ENCODE measurements at regions not wholly inside any gene's neighbourhood (a gene's known extent, or its start where the extent isn't known, plus 50 kb on each side); places are given as distances from the start of the nearest gene placed in this dataset.

DNA sequence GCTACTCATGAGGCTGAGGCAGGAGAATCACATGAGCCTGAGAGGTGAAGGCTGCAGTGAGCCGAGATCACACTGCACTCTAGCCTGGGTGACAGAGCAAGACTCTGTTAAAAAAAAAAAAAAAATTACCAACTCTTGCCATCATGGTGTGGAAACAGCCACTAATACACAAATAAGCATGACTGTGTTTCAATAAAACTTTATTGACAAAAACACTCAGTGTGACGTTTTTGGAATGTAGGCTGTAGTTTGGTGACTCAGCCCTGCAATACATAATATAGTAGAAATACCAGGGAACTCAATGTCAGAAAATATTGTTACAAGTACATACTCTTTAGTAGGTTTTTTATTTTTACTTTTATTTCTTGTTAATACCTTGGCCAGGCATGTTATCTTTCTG lies 207.1 kb downstream of the CASP12 start:
- TF ChIP-seq, protein P1, sequence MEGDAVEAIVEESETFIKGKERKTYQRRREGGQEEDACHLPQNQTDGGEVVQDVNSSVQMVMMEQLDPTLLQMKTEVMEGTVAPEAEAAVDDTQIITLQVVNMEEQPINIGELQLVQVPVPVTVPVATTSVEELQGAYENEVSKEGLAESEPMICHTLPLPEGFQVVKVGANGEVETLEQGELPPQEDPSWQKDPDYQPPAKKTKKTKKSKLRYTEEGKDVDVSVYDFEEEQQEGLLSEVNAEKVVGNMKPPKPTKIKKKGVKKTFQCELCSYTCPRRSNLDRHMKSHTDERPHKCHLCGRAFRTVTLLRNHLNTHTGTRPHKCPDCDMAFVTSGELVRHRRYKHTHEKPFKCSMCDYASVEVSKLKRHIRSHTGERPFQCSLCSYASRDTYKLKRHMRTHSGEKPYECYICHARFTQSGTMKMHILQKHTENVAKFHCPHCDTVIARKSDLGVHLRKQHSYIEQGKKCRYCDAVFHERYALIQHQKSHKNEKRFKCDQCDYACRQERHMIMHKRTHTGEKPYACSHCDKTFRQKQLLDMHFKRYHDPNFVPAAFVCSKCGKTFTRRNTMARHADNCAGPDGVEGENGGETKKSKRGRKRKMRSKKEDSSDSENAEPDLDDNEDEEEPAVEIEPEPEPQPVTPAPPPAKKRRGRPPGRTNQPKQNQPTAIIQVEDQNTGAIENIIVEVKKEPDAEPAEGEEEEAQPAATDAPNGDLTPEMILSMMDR (IDR thresholded peaks at IDR 0.05) = no peak
- TF ChIP-seq POLR2A (IDR thresholded peaks at IDR 0.05) = no peak

Measured in ovary (tissue), 3 donors.